Osteoblast (primary cell): ENCODE measurements at regions not wholly inside any gene's neighbourhood (a gene's known extent, or its start where the extent isn't known, plus 50 kb on each side); places are given as distances from the start of the nearest gene placed in this dataset.

Experiments
- DNase-seq: peaks from one replicate; pipeline ENCODE4 v3.0.0; 2011; ENCODE audit warnings: low spot score, mixed read lengths; ENCODE audit not compliant: insufficient read length; ENCODE audit errors: missing footprints
- H2AFZ ChIP-seq: 2 replicates; pipeline ENCODE4 v1.6.0; 2011; ENCODE audit warnings: mild to moderate bottlenecking, low read length
- H3K27ac ChIP-seq: 2 replicates; pipeline ENCODE4 v1.5.1; 2011; ENCODE audit warnings: mild to moderate bottlenecking, low read depth, low read length, moderate library complexity
- H3K27me3 ChIP-seq: 2 replicates; pipeline ENCODE4 v1.6.0; 2012; ENCODE audit warnings: mild to moderate bottlenecking, control low read depth, inconsistent platforms, low read length, moderate library complexity; ENCODE audit not compliant: insufficient read depth
- H3K36me3 ChIP-seq: 2 replicates; pipeline ENCODE4 v1.5.1; 2011; ENCODE audit warnings: mild to moderate bottlenecking, low read length, control low read depth, moderate library complexity; ENCODE audit not compliant: insufficient read depth
- H3K4me1 ChIP-seq: 2 replicates; pipeline ENCODE4 v1.5.1; 2011; ENCODE audit warnings: mild to moderate bottlenecking, low read length, control low read depth, moderate library complexity; ENCODE audit not compliant: insufficient read depth
- H3K4me2 ChIP-seq: 2 replicates; pipeline ENCODE4 v1.6.0; 2011; ENCODE audit warnings: mild to moderate bottlenecking, low read length; ENCODE audit not compliant: insufficient read depth
- H3K4me3 ChIP-seq: fragments of 200-600 bp; sonication (generic); 3 replicates; pipeline ENCODE4 v1.5.1; 2012; ENCODE audit warnings: mild to moderate bottlenecking, low read length, inconsistent platforms; ENCODE audit not compliant: insufficient read depth
- H3K79me2 ChIP-seq: 2 replicates; pipeline ENCODE4 v1.6.0; 2012; ENCODE audit warnings: mild to moderate bottlenecking, low read length, control low read depth, inconsistent platforms; ENCODE audit not compliant: insufficient read depth
- H3K9me3 ChIP-seq: 2 replicates; pipeline ENCODE4 v1.5.1; 2011; ENCODE audit warnings: low read depth, low read length, control low read depth
- H4K20me1 ChIP-seq: 2 replicates; pipeline ENCODE4 v1.6.0; 2012; ENCODE audit warnings: mild to moderate bottlenecking, low read length, control low read depth; ENCODE audit not compliant: insufficient read depth
- TF ChIP-seq, protein P1 (sequence below): IDR thresholded peaks from 2 replicates; pipeline ENCODE4 v1.5.1; 2011; ENCODE audit warnings: mild to moderate bottlenecking, low read depth, low read length, moderate library complexity; ENCODE audit errors: extremely low read depth

DNA sequence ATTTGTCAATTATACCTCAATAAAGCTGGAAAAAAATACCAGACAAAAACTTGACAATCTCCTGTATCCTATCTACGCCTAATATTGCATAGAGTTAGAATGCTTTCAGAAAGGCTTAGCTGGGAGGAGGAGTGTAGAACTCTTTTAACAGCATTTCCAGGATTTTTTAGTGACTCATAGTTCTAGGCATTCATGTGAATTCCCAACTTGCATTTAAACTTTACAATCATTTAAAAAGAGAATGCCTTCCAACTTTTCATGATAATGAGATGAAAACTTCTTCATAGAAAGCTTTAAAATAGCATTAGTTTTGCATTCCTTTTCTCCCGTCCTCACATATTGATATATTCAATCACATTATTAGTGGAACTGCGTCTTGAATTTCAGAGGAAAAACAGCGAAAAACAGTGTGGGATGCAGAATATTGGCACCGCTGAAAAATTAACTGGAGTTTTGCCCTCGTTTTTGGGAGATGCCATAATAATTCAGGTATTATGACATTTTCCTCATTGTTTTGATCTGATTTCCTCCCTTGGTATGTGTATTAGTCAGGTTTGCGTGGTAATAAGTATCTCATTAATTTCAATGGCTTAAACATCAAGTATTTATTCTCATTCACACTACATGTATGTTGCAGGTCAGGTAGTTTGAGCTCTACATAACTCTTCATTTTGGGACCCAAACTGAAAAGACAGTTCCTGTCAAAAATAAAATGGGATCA, 293.2 kb upstream of the FIGN start:
- no peaks in the 10 kb centered on the region for H4K20me1 ChIP-seq
- H3K4me3 ChIP-seq = no peak overlapping the region
- no peak overlapping the region for H2AFZ ChIP-seq
- H3K36me3 ChIP-seq = no peaks in the 10 kb centered on the region
- DNase-seq = no peak
- TF ChIP-seq, protein P1, sequence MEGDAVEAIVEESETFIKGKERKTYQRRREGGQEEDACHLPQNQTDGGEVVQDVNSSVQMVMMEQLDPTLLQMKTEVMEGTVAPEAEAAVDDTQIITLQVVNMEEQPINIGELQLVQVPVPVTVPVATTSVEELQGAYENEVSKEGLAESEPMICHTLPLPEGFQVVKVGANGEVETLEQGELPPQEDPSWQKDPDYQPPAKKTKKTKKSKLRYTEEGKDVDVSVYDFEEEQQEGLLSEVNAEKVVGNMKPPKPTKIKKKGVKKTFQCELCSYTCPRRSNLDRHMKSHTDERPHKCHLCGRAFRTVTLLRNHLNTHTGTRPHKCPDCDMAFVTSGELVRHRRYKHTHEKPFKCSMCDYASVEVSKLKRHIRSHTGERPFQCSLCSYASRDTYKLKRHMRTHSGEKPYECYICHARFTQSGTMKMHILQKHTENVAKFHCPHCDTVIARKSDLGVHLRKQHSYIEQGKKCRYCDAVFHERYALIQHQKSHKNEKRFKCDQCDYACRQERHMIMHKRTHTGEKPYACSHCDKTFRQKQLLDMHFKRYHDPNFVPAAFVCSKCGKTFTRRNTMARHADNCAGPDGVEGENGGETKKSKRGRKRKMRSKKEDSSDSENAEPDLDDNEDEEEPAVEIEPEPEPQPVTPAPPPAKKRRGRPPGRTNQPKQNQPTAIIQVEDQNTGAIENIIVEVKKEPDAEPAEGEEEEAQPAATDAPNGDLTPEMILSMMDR = no peak
- H3K79me2 ChIP-seq = no peaks in the 10 kb centered on the region
- peak overlapping the region; percentile 34 for H3K4me2 ChIP-seq
- no peaks in the 10 kb centered on the region for H3K27me3 ChIP-seq
- H3K27ac ChIP-seq = no peak overlapping the region
- H3K4me1 ChIP-seq = peaks cover 10% of the 10 kb centered on the region
- no peaks in the 10 kb centered on the region for H3K9me3 ChIP-seq

DNA sequence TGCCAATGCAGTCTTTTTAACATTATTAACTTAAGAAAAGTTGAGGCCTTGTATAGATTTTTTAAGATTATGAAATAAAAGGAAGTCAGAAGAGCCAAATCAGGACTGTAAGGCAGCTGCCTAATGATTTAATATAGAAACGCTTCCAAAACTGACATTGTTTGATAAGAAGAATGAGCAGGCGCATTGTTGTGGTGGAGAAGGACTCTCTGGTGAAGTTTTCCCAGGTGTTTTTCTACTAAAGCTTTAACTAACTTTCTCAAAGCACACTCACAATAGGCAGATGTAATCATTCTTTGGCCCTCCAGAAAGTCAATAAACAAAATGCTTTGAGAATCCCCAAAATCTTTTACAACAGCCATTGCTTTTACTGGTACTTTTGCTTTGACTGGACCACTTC, 288.6 kb upstream of the FIGN start:
- Histone ChIP-seq H3K9me3 (no peaks in the 10 kb centered on the region), H4K20me1 (no peaks in the 10 kb centered on the region), H3K4me1 (peaks cover 9% of the 10 kb centered on the region), H2AFZ (no peak overlapping the region), H3K4me3 (no peak overlapping the region), H3K27me3 (no peaks in the 10 kb centered on the region), H3K4me2 (no peak overlapping the region), H3K36me3 (no peaks in the 10 kb centered on the region), H3K27ac (no peak overlapping the region), H3K79me2 (no peaks in the 10 kb centered on the region)
- TF ChIP-seq, protein P1 = no peak
- no peak for DNase-seq

DNA sequence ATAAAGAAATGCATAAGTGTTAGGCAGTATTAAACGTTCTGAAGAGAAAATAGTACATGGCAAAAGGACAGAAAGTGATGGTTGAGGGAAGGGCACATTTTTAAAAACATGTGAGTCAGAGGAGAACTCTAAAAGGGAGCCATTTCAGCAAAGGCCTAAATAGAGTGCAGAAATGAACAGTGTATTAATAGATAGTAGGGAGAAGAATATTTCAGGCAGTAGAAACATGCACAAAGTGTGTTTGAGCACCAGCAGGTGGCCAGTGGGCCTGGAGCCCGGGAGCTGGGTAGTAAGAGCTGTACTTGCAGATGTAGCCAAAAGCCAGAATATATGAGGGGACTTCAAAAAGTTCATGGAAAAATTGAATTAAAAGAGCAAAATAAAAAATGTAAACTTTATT, 288.1 kb upstream of the FIGN start:
- Histone ChIP-seq H3K27ac (no peak overlapping the region), H3K79me2 (no peaks in the 10 kb centered on the region), H3K4me2 (no peak overlapping the region), H3K9me3 (no peaks in the 10 kb centered on the region), H3K36me3 (no peaks in the 10 kb centered on the region), H3K4me1 (peaks cover 4% of the 10 kb centered on the region), H3K27me3 (no peaks in the 10 kb centered on the region), H3K4me3 (no peak overlapping the region), H2AFZ (no peak overlapping the region), H4K20me1 (no peaks in the 10 kb centered on the region)
- no peak for DNase-seq
- TF ChIP-seq, protein P1 = no peak

DNA sequence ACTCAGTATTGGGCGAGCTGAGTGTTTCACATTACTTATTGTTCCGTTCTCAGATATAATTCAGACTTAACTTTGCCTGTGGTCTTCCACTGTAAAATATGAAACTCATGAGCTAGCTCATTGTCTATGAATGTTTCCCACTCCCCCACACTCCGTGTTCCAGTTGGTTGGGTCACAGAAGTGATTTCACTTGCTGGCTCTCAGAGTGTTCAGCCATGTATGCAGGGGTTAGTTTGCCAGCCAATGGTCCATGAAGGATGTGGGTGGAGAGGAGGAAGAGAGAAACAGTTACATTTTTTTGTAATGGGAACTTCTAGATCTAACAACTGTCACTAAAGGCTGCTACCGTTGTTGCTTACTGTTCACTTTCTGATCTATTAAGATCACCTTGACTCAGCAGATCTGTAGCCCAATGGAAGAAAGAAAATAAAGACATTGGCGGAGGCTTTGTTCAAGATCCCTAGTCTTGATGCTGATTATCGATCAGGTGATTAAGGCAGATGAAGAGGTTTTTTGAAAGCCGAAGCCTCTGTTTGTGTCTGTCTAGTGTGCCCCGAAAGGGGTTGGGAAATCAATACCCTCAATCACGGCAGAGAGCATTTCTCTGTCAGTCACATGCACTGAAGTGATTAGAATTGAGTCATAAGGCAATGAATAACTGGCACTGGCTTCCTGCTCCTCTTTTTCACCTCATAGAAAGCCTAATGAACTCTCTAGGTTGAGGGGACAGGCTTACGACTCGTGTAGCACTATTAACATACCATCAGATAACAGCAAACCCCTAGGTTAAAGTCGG, 279.7 kb upstream of the FIGN start:
- TF ChIP-seq, protein P1 = no peak
- H3K36me3 ChIP-seq = no peaks in the 10 kb centered on the region
- no peak overlapping the region for H3K4me3 ChIP-seq
- peak overlapping the region; percentile 32 for H2AFZ ChIP-seq
- H3K27ac ChIP-seq = no peak overlapping the region
- H4K20me1 ChIP-seq = no peaks in the 10 kb centered on the region
- no peaks in the 10 kb centered on the region for H3K4me1 ChIP-seq
- H3K9me3 ChIP-seq = no peaks in the 10 kb centered on the region
- H3K79me2 ChIP-seq = no peaks in the 10 kb centered on the region
- DNase-seq = no peak
- no peaks in the 10 kb centered on the region for H3K27me3 ChIP-seq
- peak overlapping the region; percentile 11 for H3K4me2 ChIP-seq
